H4 (cell line): ENCODE measurements at regions not wholly inside any gene's neighbourhood (a gene's known extent, or its start where the extent isn't known, plus 50 kb on each side); places are given as distances from the start of the nearest gene placed in this dataset.

ENCODE experiments used
- DNase-seq: peaks from one replicate; pipeline ENCODE4 v3.0.0-alpha.2; 2015; ENCODE audit warnings: low spot score

- DNase-seq, result no peak
Measured at GRCh38 chr1:218025454-218025853, 259.6 kb upstream of the RRP15 start.

GRCh38 chr1:218027152-218027551, 257.9 kb upstream of the RRP15 start:
- DNase-seq, result no peak

- no peak for DNase-seq
Measured at GRCh38 chr1:218030846-218031245, 254.2 kb upstream of the RRP15 start.

GRCh38 chr1:218031901-218032300, 253.2 kb upstream of the RRP15 start:
- DNase-seq, result no peak

- DNase-seq, result no peak
Measured at GRCh38 chr1:218034468-218034867, 250.6 kb upstream of the RRP15 start.

- no peak for DNase-seq
Measured at GRCh38 chr1:218048828-218049420, 236.2 kb upstream of the RRP15 start.

GRCh38 chr1:218049641-218050040, 235.5 kb upstream of the RRP15 start:
- no peak for DNase-seq

GRCh38 chr1:218058730-218059129, 226.4 kb upstream of the RRP15 start:
- DNase-seq, result no peak

GRCh38 chr1:218064426-218064825, 220.7 kb upstream of the RRP15 start:
- no peak for DNase-seq

GRCh38 chr1:218066332-218066731, 218.8 kb upstream of the RRP15 start:
- DNase-seq, result no peak

GRCh38 chr1:218068241-218068640, 216.9 kb upstream of the RRP15 start:
- DNase-seq, result no peak

- no peak for DNase-seq
Measured at GRCh38 chr1:218069180-218069579, 215.9 kb upstream of the RRP15 start.

- DNase-seq, result no peak
Measured at GRCh38 chr1:218073062-218073461, 212.0 kb upstream of the RRP15 start.

GRCh38 chr1:218078916-218079315, 206.2 kb upstream of the RRP15 start:
- DNase-seq, result no peak

GRCh38 chr1:218079347-218079746, 205.7 kb upstream of the RRP15 start:
- DNase-seq, result no peak

GRCh38 chr1:218079820-218080219, 205.3 kb upstream of the RRP15 start:
- no peak for DNase-seq

- DNase-seq, result no peak
Measured at GRCh38 chr1:218080863-218081262, 204.2 kb upstream of the RRP15 start.

GRCh38 chr1:218081358-218081757, 203.7 kb upstream of the RRP15 start:
- no peak for DNase-seq

GRCh38 chr1:218090459-218090858, 194.6 kb upstream of the RRP15 start:
- no peak for DNase-seq

- DNase-seq, result no peak
Measured at GRCh38 chr1:218101409-218101808, 183.7 kb upstream of the RRP15 start.

- no peak for DNase-seq
Measured at GRCh38 chr1:218108034-218108433, 177.1 kb upstream of the RRP15 start.

GRCh38 chr1:218112862-218113261, 172.2 kb upstream of the RRP15 start:
- DNase-seq, result no peak

GRCh38 chr1:218123968-218124367, 161.1 kb upstream of the RRP15 start:
- no peak for DNase-seq

- DNase-seq, result no peak
Measured at GRCh38 chr1:218135371-218135770, 149.7 kb upstream of the RRP15 start.
